ENCODE measurements at regions not wholly inside any gene's neighbourhood (a gene's known extent, or its start where the extent isn't known, plus 50 kb on each side); places are given as distances from the start of the nearest gene placed in this dataset.

GRCh38 chr9:30943446-30944224, 1440.8 kb upstream of the ACO1 start:
- DNase-seq (ENCODE audit: low read depth), result no peak
- no peak for TF ChIP-seq CTCF (IDR thresholded peaks at IDR 0.05; ENCODE audit: insufficient read depth, low read length)
- no peak overlapping the region for H3K4me3 ChIP-seq (ENCODE audit: low read depth, low read length)

GRCh38 chr9:30944225-30944569, 1440.2 kb upstream of the ACO1 start:
- H3K4me3 ChIP-seq (ENCODE audit: low read depth, low read length), result no peak overlapping the region
- DNase-seq (ENCODE audit: low read depth), result no peak
- no peak for TF ChIP-seq CTCF (IDR thresholded peaks at IDR 0.05; ENCODE audit: insufficient read depth, low read length)

GRCh38 chr9:30944741-30945280, 1439.6 kb upstream of the ACO1 start:
- no peak overlapping the region for H3K4me3 ChIP-seq (ENCODE audit: low read depth, low read length)
- TF ChIP-seq CTCF (IDR thresholded peaks at IDR 0.05; ENCODE audit: insufficient read depth, low read length), result no peak
- no peak for DNase-seq (ENCODE audit: low read depth)

GRCh38 chr9:30964332-30964731, 1420.1 kb upstream of the ACO1 start:
- TF ChIP-seq CTCF (IDR thresholded peaks at IDR 0.05; ENCODE audit: insufficient read depth, low read length), result no peak
- DNase-seq (ENCODE audit: low read depth), result no peak
- no peak overlapping the region for H3K4me3 ChIP-seq (ENCODE audit: low read depth, low read length)

- no peak for TF ChIP-seq CTCF (IDR thresholded peaks at IDR 0.05; ENCODE audit: insufficient read depth, low read length)
- H3K4me3 ChIP-seq (ENCODE audit: low read depth, low read length), result no peak overlapping the region
- no peak for DNase-seq (ENCODE audit: low read depth)
Observed at GRCh38 chr9:30967476-30967875, 1417.0 kb upstream of the ACO1 start.

- TF ChIP-seq CTCF (IDR thresholded peaks at IDR 0.05; ENCODE audit: insufficient read depth, low read length), result no peak
- H3K4me3 ChIP-seq (ENCODE audit: low read depth, low read length), result no peak overlapping the region
- DNase-seq (ENCODE audit: low read depth), result no peak
Observed at GRCh38 chr9:30970186-30970585, 1414.3 kb upstream of the ACO1 start.

GRCh38 chr9:30970812-30971211, 1413.6 kb upstream of the ACO1 start:
- TF ChIP-seq CTCF (IDR thresholded peaks at IDR 0.05; ENCODE audit: insufficient read depth, low read length), result no peak
- no peak for DNase-seq (ENCODE audit: low read depth)
- H3K4me3 ChIP-seq (ENCODE audit: low read depth, low read length), result no peak overlapping the region
